Glomerular visceral epithelial cell (primary cell): ENCODE measurements at regions not wholly inside any gene's neighbourhood (a gene's known extent, or its start where the extent isn't known, plus 50 kb on each side); places are given as distances from the start of the nearest gene placed in this dataset.
"Not testable (repeated sequence)": the region's sequence is repeated elsewhere in the genome, so short reads cannot be mapped to it uniquely, and the experiment has no call there.

Experiments
- DNase-seq: peaks from one replicate; pipeline ENCODE4 v3.0.0-alpha.2; 2016; ENCODE audit errors: extremely low spot score

GRCh38 chr2:87485455-87485854 lies 262.4 kb upstream of the PLGLB2 start:
- DNase-seq = not testable (repeated sequence)

- DNase-seq = not testable (repeated sequence)
Observed at GRCh38 chr2:87485884-87486283, 262.0 kb upstream of the PLGLB2 start.

DNA sequence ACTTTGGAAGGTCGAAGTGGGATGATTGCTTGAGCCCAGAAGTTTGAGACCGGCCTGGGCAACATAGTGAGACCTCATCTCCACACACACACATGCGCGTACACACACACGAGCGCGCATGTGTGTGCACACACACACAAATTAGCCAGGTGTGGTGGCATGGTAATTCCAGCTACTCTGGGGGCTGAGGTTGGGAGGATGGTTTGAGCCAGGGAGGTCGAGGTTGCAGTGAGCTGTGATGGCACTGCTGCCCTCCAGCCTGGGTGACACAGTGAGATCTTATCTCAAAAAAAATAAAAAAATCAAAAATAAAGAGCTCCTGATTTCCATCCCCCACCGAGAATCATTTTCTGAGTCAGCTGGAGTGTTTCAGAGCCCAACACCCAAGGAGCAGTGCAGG lies 261.5 kb upstream of the PLGLB2 start:
- not testable (repeated sequence) for DNase-seq

GRCh38 chr2:87488021-87488420 lies 259.9 kb upstream of the PLGLB2 start:
- DNase-seq = not testable (repeated sequence)

- not testable (repeated sequence) for DNase-seq
Observed at GRCh38 chr2:87488991-87489390, 258.9 kb upstream of the PLGLB2 start.

DNA sequence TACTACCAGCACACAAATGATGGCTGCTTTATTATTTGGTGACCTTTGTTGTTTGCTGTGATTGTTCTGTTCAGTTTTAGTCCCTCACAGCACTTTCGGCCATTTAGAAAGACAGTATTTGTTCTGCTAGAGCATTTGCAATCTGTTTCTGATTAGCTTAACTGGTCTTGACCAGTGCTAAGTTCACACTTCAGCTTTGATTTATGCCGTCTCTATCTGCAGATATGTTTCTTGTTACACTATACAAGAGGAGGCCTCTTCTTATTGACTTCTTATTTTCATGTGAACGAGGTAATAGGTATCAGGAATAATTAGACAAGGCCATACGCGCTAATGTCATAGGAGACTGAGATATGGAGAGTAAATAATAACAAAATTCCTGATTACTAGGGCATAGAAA lies 253.0 kb upstream of the PLGLB2 start:
- DNase-seq = not testable (repeated sequence)

DNA sequence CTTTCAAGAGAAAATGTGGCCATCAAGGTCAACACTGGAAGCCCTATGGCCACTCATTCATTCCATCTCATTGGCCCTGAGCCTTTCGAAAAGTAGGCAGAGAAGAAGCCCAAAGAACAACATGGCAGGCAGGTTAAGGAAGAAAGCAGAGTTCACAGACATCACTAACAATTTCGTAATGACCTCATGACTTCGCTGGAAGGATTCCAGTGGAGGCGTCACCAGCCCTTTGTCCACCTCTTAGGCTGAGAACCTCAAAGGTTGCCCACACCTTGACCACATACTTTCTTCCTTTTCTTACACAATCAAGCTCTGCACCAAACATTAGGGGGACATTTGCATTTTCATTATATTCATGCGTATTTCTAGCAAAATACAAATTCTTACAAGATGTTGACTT lies 252.4 kb upstream of the PLGLB2 start:
- DNase-seq = not testable (repeated sequence)

GRCh38 chr2:87496036-87497006 lies 251.6 kb upstream of the PLGLB2 start:
- peak; percentile 24 for DNase-seq

GRCh38 chr2:87497135-87497534 lies 250.8 kb upstream of the PLGLB2 start:
- DNase-seq = not testable (repeated sequence)

- not testable (repeated sequence) for DNase-seq
Observed at GRCh38 chr2:87497700-87498099, 250.2 kb upstream of the PLGLB2 start.

DNA sequence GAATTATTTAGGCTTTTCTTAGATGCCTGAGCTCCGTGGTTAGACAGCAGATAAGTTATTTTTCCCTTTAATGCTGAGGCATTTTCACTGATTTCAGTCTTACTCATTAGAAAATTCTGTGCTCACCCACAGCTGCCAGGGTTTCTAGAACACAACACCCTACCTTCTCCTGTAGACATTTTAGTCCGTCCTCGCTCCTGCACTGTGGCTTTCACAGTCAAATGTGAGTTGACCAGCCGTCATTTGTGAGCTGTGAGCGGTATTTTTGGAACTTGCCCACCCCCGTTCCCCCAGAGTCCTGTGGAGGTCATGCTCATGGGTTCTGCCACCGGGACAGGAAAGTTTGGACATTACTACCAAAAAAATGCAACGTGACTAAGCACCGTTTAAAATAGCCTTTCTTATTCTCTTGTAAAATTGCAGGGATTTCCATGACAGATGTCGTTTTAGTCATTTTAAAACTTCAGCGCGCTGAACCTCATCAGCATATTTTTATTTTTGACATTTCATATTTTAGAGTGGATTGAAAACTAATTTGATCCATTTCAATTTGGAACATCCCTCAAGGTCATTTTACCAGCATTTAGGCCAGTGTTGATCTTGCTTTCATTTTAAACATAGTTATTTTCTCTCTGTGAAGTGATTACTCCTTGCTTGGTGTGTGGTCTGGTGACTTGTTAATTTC lies 249.6 kb upstream of the PLGLB2 start:
- DNase-seq = not testable (repeated sequence)

DNA sequence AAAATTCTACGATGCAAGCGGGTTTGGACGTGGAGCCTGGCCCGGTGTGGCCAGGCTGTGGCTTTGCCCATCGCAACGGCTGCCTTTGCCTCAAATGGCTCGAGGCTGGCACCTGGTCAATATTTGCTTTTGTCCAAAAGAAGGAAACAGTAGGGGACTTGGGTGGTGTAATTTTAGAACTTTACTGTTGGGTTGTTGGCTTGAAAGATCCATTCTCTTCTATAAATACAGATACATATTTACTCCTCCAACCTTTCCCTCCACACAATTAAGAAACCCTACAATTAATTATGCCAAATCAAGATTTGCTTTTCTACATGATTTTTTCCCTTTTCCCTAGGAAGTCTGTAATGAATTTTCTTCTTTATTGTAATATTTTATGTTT lies 249.0 kb upstream of the PLGLB2 start:
- not testable (repeated sequence) for DNase-seq

- DNase-seq = not testable (repeated sequence)
Observed at GRCh38 chr2:87499860-87500259, 248.0 kb upstream of the PLGLB2 start.

DNA sequence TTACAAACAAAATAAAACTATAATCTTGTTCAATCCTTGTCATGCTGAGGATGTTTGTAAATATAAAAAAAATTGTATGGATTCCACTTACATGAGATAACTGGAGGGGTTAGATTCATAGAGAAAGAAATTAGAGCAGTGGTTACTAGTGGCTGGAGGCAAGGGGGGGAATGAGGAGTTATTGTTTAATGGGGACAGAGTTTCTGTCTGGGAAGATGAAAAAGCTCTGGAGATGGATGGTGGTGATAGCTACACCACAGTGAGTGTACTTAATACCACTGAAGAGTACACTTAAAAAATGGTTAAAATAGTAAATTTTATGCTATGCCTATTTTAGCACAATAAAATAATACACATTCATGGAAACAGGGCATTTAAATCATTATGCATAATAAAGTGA lies 247.5 kb upstream of the PLGLB2 start:
- not testable (repeated sequence) for DNase-seq

DNA sequence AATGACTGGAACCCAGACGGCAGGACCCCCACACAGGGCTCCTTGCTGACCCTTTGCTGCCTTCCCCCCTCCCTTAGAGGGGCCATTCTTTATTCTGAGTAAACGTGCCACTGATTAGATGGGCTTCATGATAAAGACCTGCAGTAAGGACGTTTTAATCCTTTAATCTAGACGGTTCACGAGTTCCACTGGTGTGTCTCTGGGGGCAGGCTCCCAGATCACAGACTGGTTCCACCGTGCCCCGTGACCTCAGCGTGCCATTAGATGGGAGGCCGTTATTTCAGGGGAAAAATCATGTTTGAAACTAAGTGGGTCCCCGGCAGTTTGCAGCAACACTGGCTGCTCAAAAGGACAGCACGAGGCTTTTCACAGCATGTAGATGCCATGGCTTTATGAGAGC lies 246.9 kb upstream of the PLGLB2 start:
- not testable (repeated sequence) for DNase-seq

DNA sequence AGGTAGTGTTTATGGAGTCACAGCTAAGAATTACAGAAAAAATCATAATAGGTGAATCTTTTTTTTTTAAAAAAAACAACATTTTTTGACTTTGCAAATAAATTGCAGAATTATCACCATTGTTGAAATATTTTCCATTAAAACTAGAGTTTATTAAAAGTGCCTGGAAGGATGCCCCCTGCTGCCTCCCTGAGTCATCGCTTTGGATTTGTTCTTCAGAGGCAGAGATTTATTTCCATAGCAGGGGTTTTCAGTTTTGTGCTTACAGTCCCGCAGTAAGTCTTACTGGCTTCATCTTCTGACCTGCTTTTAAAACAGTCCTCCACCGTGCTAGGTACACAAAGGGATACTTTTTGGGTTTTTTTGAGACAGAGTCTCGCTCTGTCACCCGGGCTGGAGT lies 244.9 kb upstream of the PLGLB2 start:
- DNase-seq = not testable (repeated sequence)

DNA sequence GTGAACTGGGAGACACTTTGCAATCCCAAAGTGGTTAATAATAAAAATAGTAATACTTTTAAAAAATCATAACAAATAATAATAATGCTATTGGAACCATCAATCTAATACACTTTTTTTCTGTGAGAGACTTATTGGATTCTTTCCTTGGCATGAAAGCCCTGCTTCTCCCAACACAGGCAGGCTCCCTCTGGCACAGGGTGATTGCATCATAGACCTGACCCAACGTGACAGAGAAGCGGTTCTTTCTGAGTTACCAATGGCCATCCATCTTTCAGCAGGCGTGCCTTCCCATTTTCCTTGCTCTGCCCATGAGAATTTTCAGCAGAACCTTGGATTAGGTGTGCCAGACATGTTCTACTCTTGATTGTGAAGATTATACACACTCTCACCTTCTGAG lies 242.6 kb upstream of the PLGLB2 start:
- not testable (repeated sequence) for DNase-seq

GRCh38 chr2:87505909-87506308 lies 242.0 kb upstream of the PLGLB2 start:
- DNase-seq = not testable (repeated sequence)

DNA sequence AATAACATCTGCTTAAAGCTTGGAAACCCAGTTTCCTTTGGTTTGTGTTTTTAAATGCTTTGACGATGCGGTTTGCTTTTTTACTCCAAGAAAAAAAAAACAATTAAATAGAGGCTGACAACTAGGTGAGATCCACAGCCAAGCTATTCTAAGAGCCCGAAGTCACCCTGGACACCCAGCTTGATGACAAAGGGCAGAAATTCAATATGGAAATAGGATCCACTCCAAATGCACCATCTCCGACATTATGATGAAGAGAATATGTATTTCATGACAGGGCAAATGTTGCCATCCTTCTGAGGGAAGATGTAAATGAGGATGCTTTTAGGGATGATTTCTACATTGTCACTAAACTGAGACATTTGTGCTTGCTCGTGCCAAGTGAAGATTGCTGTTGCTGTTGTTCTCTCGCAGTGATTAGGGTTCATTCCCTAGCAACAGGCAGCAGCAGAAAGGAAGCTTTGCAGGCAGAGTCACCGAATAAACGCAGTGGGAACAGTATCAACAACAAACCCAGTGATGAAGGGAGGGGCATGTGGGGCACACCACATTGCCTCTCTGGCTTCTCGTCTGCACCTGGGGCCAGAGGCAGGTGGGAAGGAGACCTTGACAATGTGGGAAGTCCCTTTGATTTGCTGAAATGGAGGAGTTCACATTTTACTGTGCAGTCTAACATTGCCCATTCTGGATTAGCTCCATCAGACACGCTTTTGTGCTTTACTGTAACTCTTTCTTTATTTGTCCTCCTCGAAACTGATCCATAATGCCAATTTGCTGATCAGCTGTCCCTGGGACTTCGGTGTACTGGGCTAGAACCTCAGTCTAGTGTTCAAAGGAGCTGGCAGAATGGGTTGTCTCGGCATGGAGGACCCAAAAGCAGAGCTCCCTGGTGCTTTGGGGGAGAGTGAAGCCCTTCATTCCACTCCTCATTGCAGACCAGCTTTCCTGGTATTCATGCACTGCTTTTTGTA lies 240.2 kb upstream of the PLGLB2 start:
- not testable (repeated sequence) for DNase-seq

- not testable (repeated sequence) for DNase-seq
Observed at GRCh38 chr2:87511195-87511778, 236.6 kb upstream of the PLGLB2 start.
